Neural crest cell (in vitro differentiated cells): ENCODE measurements at regions not wholly inside any gene's neighbourhood (a gene's known extent, or its start where the extent isn't known, plus 50 kb on each side); places are given as distances from the start of the nearest gene placed in this dataset.

Experiments
- DNase-seq: peaks from one replicate; pipeline ENCODE4 v3.0.0; 2021; ENCODE audit warnings: low read depth, mixed read lengths, low spot score
- H3K27ac Mint-ChIP-seq: one replicate; pipeline ENCODE4 v1.8.0; 2021; ENCODE audit warnings: mild to moderate bottlenecking, mixed read lengths; ENCODE audit not compliant: unreplicated experiment
- H3K27me3 Mint-ChIP-seq: 2 replicates; pipeline ENCODE4 v1.8.0; 2021; ENCODE audit warnings: low read depth, mild to moderate bottlenecking, mixed read lengths
- H3K36me3 Mint-ChIP-seq: 2 replicates; pipeline ENCODE4 v1.8.0; 2021; ENCODE audit warnings: low read depth, mild to moderate bottlenecking, mixed read lengths
- H3K4me1 Mint-ChIP-seq: 2 replicates; pipeline ENCODE4 v1.8.0; 2021; ENCODE audit warnings: mixed read lengths
- H3K4me3 Mint-ChIP-seq: one replicate; pipeline ENCODE4 v1.8.0; 2021; ENCODE audit warnings: mild to moderate bottlenecking, mixed read lengths
- H3K9me3 Mint-ChIP-seq: 2 replicates; pipeline ENCODE4 v1.8.0; 2021; ENCODE audit warnings: mixed read lengths
- TF ChIP-seq, protein P1 (sequence below): fragments of 200-600 bp; sonication (generic); conservative IDR thresholded peaks from 2 replicates; pipeline ENCODE4 v1.5.0; 2021; ENCODE audit warnings: antibody characterized with exemption, mild to moderate bottlenecking

DNA sequence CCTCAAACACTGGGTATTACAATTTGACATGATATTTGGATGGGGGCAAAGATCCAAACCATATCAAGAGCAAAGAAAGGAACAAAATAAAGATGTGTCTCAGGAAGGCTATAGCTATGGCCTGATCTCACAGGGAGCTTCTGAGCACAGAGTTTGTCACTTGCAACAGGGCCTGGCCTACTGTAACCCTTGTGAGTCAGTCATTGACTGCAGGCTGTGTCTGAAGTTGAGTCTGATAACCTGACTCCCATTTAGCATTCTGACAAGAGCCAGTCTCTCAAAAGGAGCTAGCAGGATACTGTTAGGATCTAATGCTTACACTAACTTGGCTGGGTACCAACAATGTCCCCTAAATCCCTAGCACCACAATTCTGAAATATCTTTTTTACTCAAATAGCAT is 612.5 kb upstream of the TECRL start:
- TF ChIP-seq, protein P1, sequence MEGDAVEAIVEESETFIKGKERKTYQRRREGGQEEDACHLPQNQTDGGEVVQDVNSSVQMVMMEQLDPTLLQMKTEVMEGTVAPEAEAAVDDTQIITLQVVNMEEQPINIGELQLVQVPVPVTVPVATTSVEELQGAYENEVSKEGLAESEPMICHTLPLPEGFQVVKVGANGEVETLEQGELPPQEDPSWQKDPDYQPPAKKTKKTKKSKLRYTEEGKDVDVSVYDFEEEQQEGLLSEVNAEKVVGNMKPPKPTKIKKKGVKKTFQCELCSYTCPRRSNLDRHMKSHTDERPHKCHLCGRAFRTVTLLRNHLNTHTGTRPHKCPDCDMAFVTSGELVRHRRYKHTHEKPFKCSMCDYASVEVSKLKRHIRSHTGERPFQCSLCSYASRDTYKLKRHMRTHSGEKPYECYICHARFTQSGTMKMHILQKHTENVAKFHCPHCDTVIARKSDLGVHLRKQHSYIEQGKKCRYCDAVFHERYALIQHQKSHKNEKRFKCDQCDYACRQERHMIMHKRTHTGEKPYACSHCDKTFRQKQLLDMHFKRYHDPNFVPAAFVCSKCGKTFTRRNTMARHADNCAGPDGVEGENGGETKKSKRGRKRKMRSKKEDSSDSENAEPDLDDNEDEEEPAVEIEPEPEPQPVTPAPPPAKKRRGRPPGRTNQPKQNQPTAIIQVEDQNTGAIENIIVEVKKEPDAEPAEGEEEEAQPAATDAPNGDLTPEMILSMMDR, result no peak
- Mint-ChIP-seq H3K27ac (no peak overlapping the region), H3K9me3 (no peaks in the 10 kb centered on the region), H3K4me3 (no peak overlapping the region), H3K27me3 (no peaks in the 10 kb centered on the region), H3K36me3 (no peaks in the 10 kb centered on the region), H3K4me1 (no peaks in the 10 kb centered on the region)
- no peak for DNase-seq

DNA sequence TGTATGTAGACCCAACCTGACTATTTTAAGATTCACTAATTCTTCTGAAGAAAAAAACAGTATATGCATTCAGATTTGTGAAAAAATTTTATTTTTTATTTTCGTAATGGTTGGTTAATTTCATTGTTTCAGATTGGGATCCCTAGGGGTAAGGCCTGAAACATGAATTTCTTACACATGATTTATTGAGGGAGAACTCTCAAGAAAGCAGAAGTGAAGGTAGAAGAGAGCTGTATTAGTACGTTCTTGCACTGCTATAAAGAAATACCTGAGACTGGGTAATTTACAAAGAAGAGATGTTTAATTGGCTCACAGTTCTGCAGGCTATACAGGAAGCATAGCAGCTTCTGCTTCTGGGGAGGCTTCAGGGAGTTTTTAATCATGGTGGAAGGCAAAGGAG is 611.9 kb upstream of the TECRL start:
- H3K4me3 Mint-ChIP-seq, result no peak overlapping the region
- no peaks in the 10 kb centered on the region for H3K36me3 Mint-ChIP-seq
- H3K27me3 Mint-ChIP-seq, result no peaks in the 10 kb centered on the region
- TF ChIP-seq, protein P1, result no peak
- H3K9me3 Mint-ChIP-seq, result no peaks in the 10 kb centered on the region
- H3K27ac Mint-ChIP-seq, result no peak overlapping the region
- no peaks in the 10 kb centered on the region for H3K4me1 Mint-ChIP-seq
- no peak for DNase-seq

DNA sequence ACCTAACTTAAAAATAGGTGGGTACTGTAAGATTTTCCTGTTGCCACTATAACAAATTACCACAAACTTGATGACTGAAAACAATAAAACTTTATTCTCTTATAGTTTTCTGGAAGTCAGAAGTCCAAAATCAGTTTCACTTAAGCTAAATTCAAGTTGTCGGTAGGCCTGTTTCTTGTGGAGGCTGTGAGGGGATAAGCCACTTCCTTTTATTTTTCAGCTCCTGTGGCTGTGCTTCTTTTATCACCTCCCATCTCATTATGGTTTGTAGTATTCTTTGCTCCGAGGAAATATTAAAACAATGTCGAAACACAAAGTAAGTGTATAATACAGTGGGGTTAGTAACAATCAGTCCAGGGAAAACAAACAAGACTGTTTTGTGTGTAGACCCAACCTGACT is 610.5 kb upstream of the TECRL start:
- H3K9me3 Mint-ChIP-seq, result no peaks in the 10 kb centered on the region
- no peaks in the 10 kb centered on the region for H3K27me3 Mint-ChIP-seq
- DNase-seq, result no peak
- TF ChIP-seq, protein P1, result no peak
- no peak overlapping the region for H3K27ac Mint-ChIP-seq
- no peak overlapping the region for H3K4me3 Mint-ChIP-seq
- H3K36me3 Mint-ChIP-seq, result no peaks in the 10 kb centered on the region
- H3K4me1 Mint-ChIP-seq, result no peaks in the 10 kb centered on the region

DNA sequence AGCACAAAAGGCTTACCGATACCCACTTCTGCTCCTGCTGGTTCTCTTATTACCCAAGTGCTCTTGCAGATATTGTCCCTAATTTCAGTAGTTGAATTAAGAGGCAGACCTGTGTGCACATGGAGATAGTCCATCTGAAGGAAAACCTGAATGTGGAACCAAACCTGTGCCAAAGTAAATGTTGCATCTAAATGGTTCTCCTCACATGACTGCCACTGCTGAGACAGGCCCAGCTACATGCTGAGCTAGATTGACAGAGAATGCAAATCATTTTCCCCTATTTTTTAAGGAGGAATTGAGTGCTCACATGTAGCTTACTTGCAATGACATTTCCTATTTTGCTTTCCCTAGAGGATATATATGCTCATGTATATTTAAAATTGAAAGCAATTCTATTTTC is 609.1 kb upstream of the TECRL start:
- no peaks in the 10 kb centered on the region for H3K36me3 Mint-ChIP-seq
- TF ChIP-seq, protein P1, result no peak
- no peak for DNase-seq
- no peaks in the 10 kb centered on the region for H3K27me3 Mint-ChIP-seq
- no peaks in the 10 kb centered on the region for H3K4me1 Mint-ChIP-seq
- no peaks in the 10 kb centered on the region for H3K9me3 Mint-ChIP-seq
- no peak overlapping the region for H3K4me3 Mint-ChIP-seq
- no peak overlapping the region for H3K27ac Mint-ChIP-seq

DNA sequence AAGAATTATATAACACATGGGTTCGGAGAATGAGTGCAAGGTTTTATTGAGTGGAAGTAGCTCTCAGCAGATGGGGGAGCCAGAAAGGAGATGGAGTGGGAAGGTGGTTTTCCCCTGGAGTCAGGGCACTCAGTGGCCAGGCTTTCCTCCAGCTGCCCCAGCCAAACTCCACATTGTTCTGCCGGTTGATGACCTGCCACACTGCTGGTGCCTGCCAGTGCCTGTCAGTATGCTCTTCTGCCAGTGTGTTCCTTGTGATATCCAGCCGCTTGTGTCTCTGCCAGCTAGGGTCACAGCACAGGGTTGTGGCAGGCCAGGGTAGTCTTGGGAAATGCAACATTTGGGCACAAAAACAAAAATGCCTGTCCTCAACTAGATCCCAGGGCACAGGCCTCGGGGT is 604.8 kb upstream of the TECRL start:
- Mint-ChIP-seq H3K36me3 (no peaks in the 10 kb centered on the region), H3K4me1 (no peaks in the 10 kb centered on the region), H3K27me3 (no peaks in the 10 kb centered on the region), H3K9me3 (no peaks in the 10 kb centered on the region), H3K27ac (no peak overlapping the region), H3K4me3 (no peak overlapping the region)
- TF ChIP-seq, protein P1, result no peak
- no peak for DNase-seq
